HepG2 (cell line): ENCODE measurements at regions not wholly inside any gene's neighbourhood (a gene's known extent, or its start where the extent isn't known, plus 50 kb on each side); places are given as distances from the start of the nearest gene placed in this dataset.

Experiments
- JUND ChIP-seq: sonication (generic); formaldehyde crosslinking; IDR thresholded peaks from 2 replicates; pipeline ENCODE4 v1.8.0; 2022; ENCODE audit warnings: mild to moderate bottlenecking, missing genetic modification reagents
- MLXIP ChIP-seq: sonication (generic); formaldehyde crosslinking; IDR thresholded peaks from 2 replicates; pipeline ENCODE4 v1.9.0; 2021; ENCODE audit warnings: missing genetic modification reagents, borderline replicate concordance
- MXD4 ChIP-seq: IDR thresholded peaks from 2 replicates; pipeline ENCODE4 v1.6.1; 2016; ENCODE audit warnings: mild to moderate bottlenecking, missing biosample characterization, missing genetic modification reagents
- RBM22 ChIP-seq: fragments of 200-400 bp; formaldehyde crosslinking; optimal IDR thresholded peaks from 2 replicates; pipeline ENCODE3; 2017; ENCODE audit warnings: mild to moderate bottlenecking, low read length, moderate library complexity
- SRSF1 ChIP-seq: fragments of 200-400 bp; formaldehyde crosslinking; optimal IDR thresholded peaks from 2 replicates; pipeline ENCODE3; 2017; ENCODE audit warnings: mild to moderate bottlenecking, low read depth, low read length, moderate library complexity
- TF ChIP-seq, protein P1 (sequence below): fragments of 450-650 bp; IDR thresholded peaks from 2 replicates; pipeline ENCODE4 v1.6.1; 2017; ENCODE audit warnings: mild to moderate bottlenecking

- TF ChIP-seq JUND, result no peak
- TF ChIP-seq MXD4 (CRISPR knock-in tag), result no peak
- TF ChIP-seq MLXIP (CRISPR knock-in tag), result no peak
- TF ChIP-seq, protein P1, sequence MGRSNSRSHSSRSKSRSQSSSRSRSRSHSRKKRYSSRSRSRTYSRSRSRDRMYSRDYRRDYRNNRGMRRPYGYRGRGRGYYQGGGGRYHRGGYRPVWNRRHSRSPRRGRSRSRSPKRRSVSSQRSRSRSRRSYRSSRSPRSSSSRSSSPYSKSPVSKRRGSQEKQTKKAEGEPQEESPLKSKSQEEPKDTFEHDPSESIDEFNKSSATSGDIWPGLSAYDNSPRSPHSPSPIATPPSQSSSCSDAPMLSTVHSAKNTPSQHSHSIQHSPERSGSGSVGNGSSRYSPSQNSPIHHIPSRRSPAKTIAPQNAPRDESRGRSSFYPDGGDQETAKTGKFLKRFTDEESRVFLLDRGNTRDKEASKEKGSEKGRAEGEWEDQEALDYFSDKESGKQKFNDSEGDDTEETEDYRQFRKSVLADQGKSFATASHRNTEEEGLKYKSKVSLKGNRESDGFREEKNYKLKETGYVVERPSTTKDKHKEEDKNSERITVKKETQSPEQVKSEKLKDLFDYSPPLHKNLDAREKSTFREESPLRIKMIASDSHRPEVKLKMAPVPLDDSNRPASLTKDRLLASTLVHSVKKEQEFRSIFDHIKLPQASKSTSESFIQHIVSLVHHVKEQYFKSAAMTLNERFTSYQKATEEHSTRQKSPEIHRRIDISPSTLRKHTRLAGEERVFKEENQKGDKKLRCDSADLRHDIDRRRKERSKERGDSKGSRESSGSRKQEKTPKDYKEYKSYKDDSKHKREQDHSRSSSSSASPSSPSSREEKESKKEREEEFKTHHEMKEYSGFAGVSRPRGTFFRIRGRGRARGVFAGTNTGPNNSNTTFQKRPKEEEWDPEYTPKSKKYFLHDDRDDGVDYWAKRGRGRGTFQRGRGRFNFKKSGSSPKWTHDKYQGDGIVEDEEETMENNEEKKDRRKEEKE, result no peak
- no peak for TF ChIP-seq SRSF1
- no peak for TF ChIP-seq RBM22
Observed at GRCh38 chr14:71538288-71538687, 393.9 kb upstream of the RGS6 start.
